ENCODE measurements at regions not wholly inside any gene's neighbourhood (a gene's known extent, or its start where the extent isn't known, plus 50 kb on each side); places are given as distances from the start of the nearest gene placed in this dataset.

DNA sequence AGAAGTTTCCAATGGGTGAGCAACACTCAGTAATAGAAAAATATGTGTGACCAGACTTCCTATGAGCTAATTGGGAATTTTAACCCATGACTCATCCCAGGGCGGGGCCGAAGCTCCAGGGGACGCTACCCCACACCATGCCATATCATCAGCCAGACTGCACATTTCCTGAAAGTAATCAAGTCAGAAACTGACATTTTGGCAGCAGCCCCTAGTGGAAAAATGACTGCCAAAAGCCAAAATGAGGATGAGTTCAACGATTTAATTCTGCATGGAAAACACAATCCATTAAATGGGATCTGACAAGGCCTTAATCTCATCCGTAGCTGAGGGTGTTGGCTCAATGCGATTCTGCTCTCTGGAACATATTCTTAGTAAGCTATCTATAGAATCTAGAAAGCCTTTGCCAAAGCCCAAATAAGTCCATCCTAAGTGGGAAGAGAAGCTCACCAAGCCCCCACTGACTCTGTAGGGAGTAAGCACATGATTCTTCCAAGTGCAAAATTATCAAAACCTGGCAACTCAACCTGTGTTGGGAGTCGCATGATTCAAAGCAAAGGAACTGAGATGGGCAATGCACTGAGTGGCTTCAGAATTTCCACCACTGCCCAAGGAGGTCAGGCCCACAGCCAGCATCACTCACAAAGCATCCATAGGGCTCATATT, 93.1 kb upstream of the PDE1C start:
- H2AFZ ChIP-seq (ENCODE audit: low read depth, low read length, poor library complexity, severe bottlenecking): no peak overlapping the region
- peak; percentile 47; the same call in 1 of the 2 replicates for ATAC-seq
- H3K4me3 ChIP-seq (replicated peaks in 1 of 2; ENCODE audit: low read depth in 1 of 2, low read length in 2 of 2): no peak overlapping the region
- H3K4me2 ChIP-seq (ENCODE audit: low read length): peak overlapping the region; percentile 39
- ChIA-PET POLR2A (no interaction called here), CTCF (interaction anchor here (0.7 to 1.0 kb wide), 2 partner anchors 41 to 419 kb away, joined by 4 to 5 read pairs; no protein-coding TSS in a partner anchor), RAD21 (ENCODE audit: low non-redundant PET in 1 of 2, low total read pairs in 2 of 2, uncharacterized antibody in 2 of 2, unreplicated experiment in 2 of 2) (no interaction called here)
- no peaks in the 10 kb centered on the region for H3K9me3 ChIP-seq (ENCODE audit: control insufficient read depth in 1 of 2, insufficient read depth in 1 of 2, low read depth in 1 of 2, low read length in 2 of 2)
- BruUV-seq (replicated peaks): no TSS peak
- H3K9ac ChIP-seq (ENCODE audit: low read length): no peak overlapping the region
- H3K27me3 ChIP-seq (ENCODE audit: insufficient read depth, low read length): no peaks in the 10 kb centered on the region
- peaks cover 2 to 12% of the 10 kb centered on the region in 2 experiments; a peak in 3 of 4 replicates for H3K4me1 ChIP-seq (ENCODE audit: control insufficient read depth in 1 of 2, insufficient read depth in 2 of 2, low read length in 2 of 2)
- H4K20me1 ChIP-seq (ENCODE audit: insufficient read depth): no peaks in the 10 kb centered on the region
- no peaks in the 10 kb centered on the region for H3K9me2 ChIP-seq (ENCODE audit: insufficient read depth)
- no peaks in the 10 kb centered on the region for H3K36me3 ChIP-seq (ENCODE audit: control insufficient read depth in 1 of 2, insufficient read depth in 2 of 2, low read length in 2 of 2)
- no peaks in the 10 kb centered on the region for H3K79me2 ChIP-seq (ENCODE audit: insufficient read depth, low read length)
- DNase-seq (ENCODE audit: low read depth, low spot score): no peak
- intact Hi-C loops (cut with micrococcal nuclease): no loop called here
- H3K27ac ChIP-seq (ENCODE audit: low read depth, low read length): no peak overlapping the region
- peak; percentile 48; the same call in 1 of the 2 replicates for TF ChIP-seq FOSL1 (IDR thresholded peaks at IDR 0.05; ENCODE audit: low read depth)
- peak; percentile 43; the same call in 1 of the 2 replicates for TF ChIP-seq JUND (IDR thresholded peaks at IDR 0.05)
- TF ChIP-seq TCF7L2 (IDR thresholded peaks at IDR 0.05; ENCODE audit: borderline replicate concordance, extremely low read depth, insufficient read depth, insufficient read length): no peak
- TF ChIP-seq, protein P1, sequence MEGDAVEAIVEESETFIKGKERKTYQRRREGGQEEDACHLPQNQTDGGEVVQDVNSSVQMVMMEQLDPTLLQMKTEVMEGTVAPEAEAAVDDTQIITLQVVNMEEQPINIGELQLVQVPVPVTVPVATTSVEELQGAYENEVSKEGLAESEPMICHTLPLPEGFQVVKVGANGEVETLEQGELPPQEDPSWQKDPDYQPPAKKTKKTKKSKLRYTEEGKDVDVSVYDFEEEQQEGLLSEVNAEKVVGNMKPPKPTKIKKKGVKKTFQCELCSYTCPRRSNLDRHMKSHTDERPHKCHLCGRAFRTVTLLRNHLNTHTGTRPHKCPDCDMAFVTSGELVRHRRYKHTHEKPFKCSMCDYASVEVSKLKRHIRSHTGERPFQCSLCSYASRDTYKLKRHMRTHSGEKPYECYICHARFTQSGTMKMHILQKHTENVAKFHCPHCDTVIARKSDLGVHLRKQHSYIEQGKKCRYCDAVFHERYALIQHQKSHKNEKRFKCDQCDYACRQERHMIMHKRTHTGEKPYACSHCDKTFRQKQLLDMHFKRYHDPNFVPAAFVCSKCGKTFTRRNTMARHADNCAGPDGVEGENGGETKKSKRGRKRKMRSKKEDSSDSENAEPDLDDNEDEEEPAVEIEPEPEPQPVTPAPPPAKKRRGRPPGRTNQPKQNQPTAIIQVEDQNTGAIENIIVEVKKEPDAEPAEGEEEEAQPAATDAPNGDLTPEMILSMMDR (IDR thresholded peaks at IDR 0.05 in 2 of 3, conservative IDR thresholded peaks at IDR 0.05 in 1 of 3; ENCODE audit: borderline replicate concordance in 1 of 3, insufficient read depth in 1 of 3, low read depth in 2 of 3, low read length in 2 of 3): no peak
- TF ChIP-seq SP1 (IDR thresholded peaks at IDR 0.05; ENCODE audit: low read depth): peak; percentile 31

DNA sequence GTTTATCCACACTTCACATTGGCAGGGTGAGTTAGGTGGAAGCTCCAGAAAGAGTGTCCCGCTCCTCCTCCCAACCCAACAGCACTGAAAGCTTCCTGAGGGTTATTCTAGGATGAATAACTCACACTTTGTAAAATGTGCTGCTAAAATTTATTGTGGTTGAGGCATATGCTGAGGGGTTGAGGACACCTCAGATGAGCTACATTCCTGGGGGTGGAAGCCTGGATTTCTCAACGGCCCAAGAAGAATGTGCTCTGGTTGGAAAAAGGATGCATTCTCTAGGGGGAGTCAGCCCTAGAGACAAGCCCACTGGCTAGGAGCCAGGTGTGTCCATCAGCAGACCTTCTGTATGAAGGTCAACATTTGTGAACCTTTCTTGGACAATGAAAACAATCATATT, 91.5 kb upstream of the PDE1C start:
- Histone ChIP-seq H2AFZ (ENCODE audit: low read depth, low read length, poor library complexity, severe bottlenecking) (no peak overlapping the region), H3K27me3 (ENCODE audit: insufficient read depth, low read length) (0 out of 2 replicates have a peak, but pooled peaks cover 10% of the 10 kb centered on the region), H3K4me1 (ENCODE audit: control insufficient read depth in 1 of 2, insufficient read depth in 2 of 2, low read length in 2 of 2) (peaks cover 2 to 12% of the 10 kb centered on the region in 2 experiments; a peak in 3 of 4 replicates), H3K79me2 (ENCODE audit: insufficient read depth, low read length) (no peaks in the 10 kb centered on the region), H3K9me2 (ENCODE audit: insufficient read depth) (no peaks in the 10 kb centered on the region), H3K4me2 (ENCODE audit: low read length) (no peak overlapping the region), H3K9ac (ENCODE audit: low read length) (no peak overlapping the region), H3K9me3 (ENCODE audit: control insufficient read depth in 1 of 2, insufficient read depth in 1 of 2, low read depth in 1 of 2, low read length in 2 of 2) (no peaks in the 10 kb centered on the region), H3K27ac (ENCODE audit: low read depth, low read length) (no peak overlapping the region), H3K4me3 (replicated peaks in 1 of 2; ENCODE audit: low read depth in 1 of 2, low read length in 2 of 2) (no peak overlapping the region), H3K36me3 (ENCODE audit: control insufficient read depth in 1 of 2, insufficient read depth in 2 of 2, low read length in 2 of 2) (no peaks in the 10 kb centered on the region), H4K20me1 (ENCODE audit: insufficient read depth) (no peaks in the 10 kb centered on the region)
- BruUV-seq (replicated peaks): no TSS peak
- intact Hi-C loops (cut with micrococcal nuclease): no loop called here
- RAD21 ChIA-PET (ENCODE audit: low non-redundant PET in 1 of 2, low total read pairs in 2 of 2, uncharacterized antibody in 2 of 2, unreplicated experiment in 2 of 2): no interaction called here
- DNase-seq (ENCODE audit: low read depth, low spot score): no peak
- CTCF ChIA-PET: no interaction called here
- TF ChIP-seq CEBPB (IDR thresholded peaks at IDR 0.05; ENCODE audit: low read depth) (no peak), TCF7L2 (IDR thresholded peaks at IDR 0.05; ENCODE audit: borderline replicate concordance, extremely low read depth, insufficient read depth, insufficient read length) (no peak), SRF (IDR thresholded peaks at IDR 0.05; ENCODE audit: low read depth) (no peak)
- POLR2A ChIA-PET: no interaction called here
- ATAC-seq: no peak

Data from HCT116 (cell line).